ENCODE measurements at regions not wholly inside any gene's neighbourhood (a gene's known extent, or its start where the extent isn't known, plus 50 kb on each side); places are given as distances from the start of the nearest gene placed in this dataset.

DNA sequence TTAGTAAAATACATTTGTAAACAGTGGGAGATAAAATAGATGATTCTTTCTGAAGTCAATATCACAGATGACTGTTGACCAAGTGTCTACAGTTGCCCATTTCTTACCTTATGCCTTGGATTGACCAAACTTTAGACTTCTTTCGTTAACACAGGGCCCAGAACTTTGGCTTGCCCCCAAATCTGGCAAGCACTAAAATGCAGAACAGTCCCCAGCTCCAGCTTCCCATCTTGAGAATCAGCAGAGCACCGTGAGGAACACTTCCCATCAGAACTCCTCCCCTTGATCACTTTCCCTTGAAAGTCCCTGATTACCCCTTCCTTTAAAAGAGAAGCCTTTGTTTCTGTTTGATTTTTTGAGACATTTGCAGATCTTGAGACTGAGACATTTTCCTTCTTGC is 1039.9 kb downstream of the TLE1 start:
- H3K36me3 Mint-ChIP-seq (ENCODE audit: low read depth) = no peaks in the 10 kb centered on the region
- DNase-seq = no peak
- no peaks in the 10 kb centered on the region for H3K27me3 Mint-ChIP-seq
- H3K9me3 Mint-ChIP-seq = peaks cover 6% of the 10 kb centered on the region
- H3K27ac Mint-ChIP-seq = no peak overlapping the region
- H3K4me1 Mint-ChIP-seq (ENCODE audit: low read depth) = no peaks in the 10 kb centered on the region
- H3K4me3 Mint-ChIP-seq = no peak overlapping the region

DNA sequence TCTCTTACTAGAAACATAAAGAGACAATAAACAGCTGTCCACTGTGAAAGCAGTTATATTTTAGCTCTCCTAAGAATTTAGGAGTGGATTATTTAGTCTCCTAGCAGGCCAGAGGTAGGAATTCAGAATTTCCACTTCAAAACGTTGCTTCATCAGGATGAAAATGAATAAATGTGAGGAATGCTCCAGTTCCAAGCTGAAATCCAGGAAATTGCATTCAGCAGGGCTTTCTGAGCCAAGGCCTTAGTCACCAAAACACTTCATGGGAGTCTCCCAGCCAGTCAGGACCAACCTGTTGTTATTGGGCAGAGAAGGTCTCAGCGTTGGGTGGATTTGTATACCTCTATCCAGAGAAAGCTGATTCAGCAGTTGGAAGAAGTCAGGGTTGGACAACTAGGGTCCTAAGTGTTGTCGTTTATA is 1040.3 kb downstream of the TLE1 start:
- Mint-ChIP-seq H3K36me3 (ENCODE audit: low read depth) (no peaks in the 10 kb centered on the region), H3K4me3 (no peak overlapping the region), H3K27me3 (no peaks in the 10 kb centered on the region), H3K27ac (no peak overlapping the region), H3K9me3 (peaks cover 6% of the 10 kb centered on the region), H3K4me1 (ENCODE audit: low read depth) (no peaks in the 10 kb centered on the region)
- DNase-seq = no peak

DNA sequence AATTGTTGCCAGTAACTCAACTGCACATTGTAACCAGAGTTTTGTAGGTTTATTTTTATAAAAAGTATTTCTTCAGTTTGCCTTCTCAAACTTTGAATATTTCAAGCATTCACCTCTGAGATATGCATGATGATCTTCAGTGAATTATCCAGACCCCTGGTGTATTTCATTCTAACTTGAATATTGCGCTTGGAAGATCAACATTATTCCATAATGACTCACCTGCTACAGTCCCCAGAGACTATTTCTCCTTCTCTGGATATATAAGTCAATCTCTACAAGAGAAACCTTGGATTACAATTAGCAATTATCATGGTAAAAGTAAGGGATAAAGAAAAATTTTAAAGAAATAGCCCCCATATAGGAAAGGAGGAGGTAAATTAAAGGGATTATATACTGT is 1041.0 kb downstream of the TLE1 start:
- Mint-ChIP-seq H3K27ac (no peak overlapping the region), H3K27me3 (no peaks in the 10 kb centered on the region), H3K4me3 (no peak overlapping the region), H3K36me3 (ENCODE audit: low read depth) (no peaks in the 10 kb centered on the region), H3K9me3 (peaks cover 6% of the 10 kb centered on the region), H3K4me1 (ENCODE audit: low read depth) (no peaks in the 10 kb centered on the region)
- no peak for DNase-seq

DNA sequence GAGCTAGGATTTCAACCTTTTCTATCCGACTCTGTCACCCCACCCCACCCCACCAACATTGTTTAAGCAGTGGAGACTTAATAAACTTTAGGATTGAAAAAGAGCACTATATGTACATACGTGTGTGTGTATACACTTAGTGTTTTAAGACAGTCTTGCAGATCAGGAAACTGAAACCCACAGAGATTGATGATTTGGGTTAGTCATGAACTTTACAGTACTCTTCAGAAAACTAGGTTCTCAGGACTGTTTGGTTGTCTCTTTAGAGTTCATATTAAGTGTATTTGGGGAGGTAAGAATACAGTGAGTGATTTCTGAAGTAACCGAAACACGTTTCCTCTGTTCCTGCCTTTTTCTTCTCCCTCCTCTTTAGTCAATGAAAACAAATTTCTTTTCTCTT is 1043.1 kb downstream of the TLE1 start:
- no peaks in the 10 kb centered on the region for H3K36me3 Mint-ChIP-seq (ENCODE audit: low read depth)
- no peaks in the 10 kb centered on the region for H3K4me1 Mint-ChIP-seq (ENCODE audit: low read depth)
- no peak overlapping the region for H3K4me3 Mint-ChIP-seq
- no peak overlapping the region for H3K27ac Mint-ChIP-seq
- no peak for DNase-seq
- no peaks in the 10 kb centered on the region for H3K27me3 Mint-ChIP-seq
- H3K9me3 Mint-ChIP-seq = peaks cover 4% of the 10 kb centered on the region

DNA sequence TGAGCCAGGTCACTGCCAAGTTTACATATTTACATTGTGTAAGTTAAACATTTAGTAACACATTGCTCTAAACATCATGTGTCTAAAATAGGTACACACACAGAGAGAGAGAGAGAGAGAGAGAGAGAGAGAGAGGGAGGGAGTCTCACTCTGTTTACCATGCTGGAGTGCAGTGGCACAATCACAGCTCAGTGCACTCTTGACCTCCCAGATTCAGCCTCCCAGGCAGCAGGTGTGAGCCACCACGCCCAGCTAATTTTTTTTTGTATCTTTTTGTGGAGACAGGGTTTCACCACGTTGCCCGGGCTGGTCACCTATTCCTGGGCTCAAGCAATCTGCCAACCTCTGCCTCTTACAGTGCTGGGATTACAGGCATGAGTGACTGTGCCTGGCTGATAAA is 1045.3 kb downstream of the TLE1 start:
- H3K9me3 Mint-ChIP-seq = peaks cover 4% of the 10 kb centered on the region
- no peaks in the 10 kb centered on the region for H3K4me1 Mint-ChIP-seq (ENCODE audit: low read depth)
- no peaks in the 10 kb centered on the region for H3K36me3 Mint-ChIP-seq (ENCODE audit: low read depth)

DNA sequence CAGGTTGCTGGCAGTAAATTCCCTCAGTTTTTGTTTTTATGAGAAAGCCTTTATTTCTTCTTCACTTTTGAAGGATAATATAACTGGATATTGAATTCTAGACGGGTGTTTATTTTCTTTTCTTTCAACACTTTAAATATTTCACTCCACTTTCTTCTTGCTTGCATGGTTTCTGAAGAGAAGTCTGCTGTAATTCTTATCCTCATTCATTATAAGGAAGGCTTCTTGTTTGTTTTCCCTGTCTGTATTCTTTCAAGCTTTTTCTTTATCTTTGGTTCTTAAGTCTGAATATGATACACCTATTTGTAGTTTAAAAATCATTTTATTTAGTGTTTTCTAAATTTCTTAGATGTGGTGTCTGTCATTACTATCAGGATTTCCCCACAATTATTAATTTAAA is 1054.3 kb downstream of the TLE1 start:
- Mint-ChIP-seq H3K9me3 (peaks cover 8% of the 10 kb centered on the region), H3K4me3 (no peak overlapping the region), H3K36me3 (ENCODE audit: low read depth) (no peaks in the 10 kb centered on the region), H3K27ac (no peak overlapping the region), H3K4me1 (ENCODE audit: low read depth) (no peaks in the 10 kb centered on the region), H3K27me3 (no peaks in the 10 kb centered on the region)
- no peak for DNase-seq

More for the DNA sequence above, 1045.3 kb downstream of the TLE1 start:
- no peak overlapping the region for H3K27ac Mint-ChIP-seq
- H3K27me3 Mint-ChIP-seq = no peaks in the 10 kb centered on the region
- H3K4me3 Mint-ChIP-seq = no peak overlapping the region
- DNase-seq = no peak

DNA sequence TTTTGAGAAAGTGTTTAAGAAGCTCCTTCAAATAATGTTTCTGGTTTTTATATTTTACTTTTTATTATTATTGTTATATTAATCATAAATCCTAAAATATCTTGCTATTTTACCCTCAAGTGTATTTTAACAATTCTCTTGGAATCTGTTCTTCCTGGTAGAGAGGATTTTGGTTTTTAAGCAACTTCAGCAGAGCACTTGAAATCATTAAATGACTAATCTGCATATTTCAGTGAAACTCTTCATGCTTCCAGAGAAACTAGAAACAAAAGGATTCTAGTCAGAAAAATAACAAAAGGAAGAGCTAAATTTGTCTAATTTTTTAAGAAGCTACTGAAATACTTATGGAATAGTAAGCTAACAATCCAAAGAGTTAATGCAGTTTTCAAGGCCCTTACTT is 1057.3 kb downstream of the TLE1 start:
- Mint-ChIP-seq H3K27me3 (no peaks in the 10 kb centered on the region), H3K4me1 (ENCODE audit: low read depth) (no peaks in the 10 kb centered on the region), H3K4me3 (no peak overlapping the region), H3K27ac (no peak overlapping the region), H3K9me3 (peaks cover 12% of the 10 kb centered on the region), H3K36me3 (ENCODE audit: low read depth) (no peaks in the 10 kb centered on the region)
- DNase-seq = no peak

DNA sequence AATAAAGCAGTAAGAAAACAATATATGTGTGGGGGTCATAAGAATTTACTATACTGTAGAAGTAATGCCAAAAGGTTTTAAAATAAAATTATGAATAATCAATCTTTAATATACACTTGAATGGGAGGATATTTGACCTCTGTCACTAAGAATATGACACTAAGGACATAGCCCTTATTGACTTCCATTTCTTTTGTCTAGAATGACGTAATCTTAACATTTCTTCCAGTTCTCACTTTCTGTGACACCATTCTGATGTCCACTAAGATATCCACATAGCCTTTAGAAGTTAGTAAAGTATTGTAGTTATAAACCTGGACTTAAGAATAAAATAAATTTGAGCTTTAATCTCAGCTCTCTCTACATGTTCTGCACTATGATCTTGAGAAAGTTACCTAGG is 1050.7 kb downstream of the TLE4 start:
- Mint-ChIP-seq H3K9me3 (peaks cover 8% of the 10 kb centered on the region), H3K4me1 (ENCODE audit: low read depth) (no peaks in the 10 kb centered on the region), H3K4me3 (no peak overlapping the region), H3K36me3 (ENCODE audit: low read depth) (no peaks in the 10 kb centered on the region), H3K27me3 (no peaks in the 10 kb centered on the region), H3K27ac (no peak overlapping the region)
- DNase-seq = no peak

DNA sequence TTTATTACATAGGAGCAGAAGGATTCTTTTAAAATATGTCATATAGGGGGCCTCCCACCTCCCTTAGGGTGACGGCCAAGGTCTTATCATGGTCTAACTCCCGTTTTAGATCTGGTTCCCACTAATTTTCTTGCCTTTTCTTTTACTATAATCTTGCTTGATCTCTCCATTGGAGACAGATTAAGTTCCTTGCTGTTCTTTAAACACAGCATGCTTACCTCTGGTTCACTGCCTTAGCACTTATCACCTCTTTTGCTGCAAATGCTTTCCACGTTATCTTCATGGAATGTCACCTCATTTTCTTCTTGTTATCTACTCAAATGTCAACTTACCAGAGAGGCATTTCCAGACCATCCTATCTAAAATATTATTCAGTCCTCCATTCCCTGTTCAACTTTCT is 1047.6 kb downstream of the TLE4 start:
- H3K9me3 Mint-ChIP-seq = peaks cover 8% of the 10 kb centered on the region
- no peak overlapping the region for H3K4me3 Mint-ChIP-seq
- no peak overlapping the region for H3K27ac Mint-ChIP-seq

DNA sequence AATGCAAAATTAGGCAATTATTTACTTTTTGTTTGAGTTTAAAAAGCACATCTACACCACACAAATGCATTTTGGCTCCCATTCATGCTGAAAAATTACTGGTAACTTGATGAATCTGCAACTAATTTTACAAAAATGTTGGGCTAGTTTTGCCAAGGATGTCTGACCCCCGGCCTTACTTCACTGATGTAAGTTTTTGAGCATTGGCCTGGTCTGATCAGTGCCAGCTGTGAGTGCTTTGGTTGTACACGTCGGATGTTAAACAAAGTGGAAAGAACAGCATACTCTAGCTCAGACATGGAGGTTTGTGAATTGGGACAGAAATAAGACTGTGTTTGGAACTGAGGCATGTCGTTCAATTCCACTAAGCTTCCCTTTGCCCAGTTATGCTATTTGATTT is 1044.2 kb downstream of the TLE4 start:
- no peaks in the 10 kb centered on the region for H3K4me1 Mint-ChIP-seq (ENCODE audit: low read depth)
- no peak for DNase-seq
- H3K36me3 Mint-ChIP-seq (ENCODE audit: low read depth) = no peaks in the 10 kb centered on the region
- no peaks in the 10 kb centered on the region for H3K27me3 Mint-ChIP-seq
- H3K27ac Mint-ChIP-seq = no peak overlapping the region
- no peak overlapping the region for H3K4me3 Mint-ChIP-seq
- H3K9me3 Mint-ChIP-seq = peaks cover 4% of the 10 kb centered on the region

More for the DNA sequence above, 1047.6 kb downstream of the TLE4 start:
- Mint-ChIP-seq H3K4me1 (ENCODE audit: low read depth) (no peaks in the 10 kb centered on the region), H3K36me3 (ENCODE audit: low read depth) (no peaks in the 10 kb centered on the region), H3K27me3 (no peaks in the 10 kb centered on the region)
- no peak for DNase-seq

DNA sequence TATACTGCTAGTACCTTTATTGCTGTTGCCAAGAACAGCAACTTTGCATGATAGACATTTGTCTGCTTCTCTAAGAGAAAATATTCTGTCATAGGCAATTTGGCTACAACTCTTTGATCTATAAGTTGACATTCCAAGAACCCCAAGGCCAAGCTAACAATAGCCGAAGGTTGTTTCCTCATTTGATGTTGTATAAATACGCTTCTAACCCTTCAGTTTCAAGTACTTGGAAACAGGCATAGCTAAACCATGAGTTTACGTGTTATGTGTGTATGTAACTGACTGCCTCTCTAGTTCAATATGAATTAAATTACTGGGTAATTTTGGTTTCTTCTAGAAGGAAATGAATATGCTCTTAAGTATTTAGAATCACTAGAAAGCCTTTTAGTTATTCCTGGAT is 1034.0 kb downstream of the TLE4 start:
- Mint-ChIP-seq H3K36me3 (ENCODE audit: low read depth) (no peaks in the 10 kb centered on the region), H3K9me3 (no peaks in the 10 kb centered on the region), H3K27me3 (no peaks in the 10 kb centered on the region), H3K27ac (no peak overlapping the region), H3K4me1 (ENCODE audit: low read depth) (no peaks in the 10 kb centered on the region), H3K4me3 (no peak overlapping the region)
- no peak for DNase-seq

DNA sequence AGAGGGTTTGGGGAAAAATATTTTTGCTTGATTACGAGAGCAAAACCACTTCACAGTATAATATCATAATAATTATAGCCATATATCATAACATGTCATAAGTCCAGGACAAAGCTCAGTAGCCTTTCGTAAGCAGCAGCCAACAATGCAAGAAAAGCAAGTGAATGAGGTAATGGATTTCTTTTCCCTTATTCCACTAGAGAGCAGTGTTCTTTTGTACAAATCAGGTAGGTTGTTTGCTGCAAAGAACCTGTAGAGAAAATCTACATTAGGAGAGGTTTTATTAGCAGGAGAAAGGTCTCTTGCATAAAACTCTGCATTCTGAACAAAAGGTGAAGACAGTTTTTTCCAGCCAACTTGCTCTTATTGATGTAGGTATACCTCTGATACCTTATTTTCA is 1033.4 kb downstream of the TLE4 start:
- Mint-ChIP-seq H3K4me1 (ENCODE audit: low read depth) (no peaks in the 10 kb centered on the region), H3K9me3 (no peaks in the 10 kb centered on the region), H3K27me3 (no peaks in the 10 kb centered on the region), H3K27ac (no peak overlapping the region), H3K36me3 (ENCODE audit: low read depth) (no peaks in the 10 kb centered on the region), H3K4me3 (no peak overlapping the region)
- no peak for DNase-seq

DNA sequence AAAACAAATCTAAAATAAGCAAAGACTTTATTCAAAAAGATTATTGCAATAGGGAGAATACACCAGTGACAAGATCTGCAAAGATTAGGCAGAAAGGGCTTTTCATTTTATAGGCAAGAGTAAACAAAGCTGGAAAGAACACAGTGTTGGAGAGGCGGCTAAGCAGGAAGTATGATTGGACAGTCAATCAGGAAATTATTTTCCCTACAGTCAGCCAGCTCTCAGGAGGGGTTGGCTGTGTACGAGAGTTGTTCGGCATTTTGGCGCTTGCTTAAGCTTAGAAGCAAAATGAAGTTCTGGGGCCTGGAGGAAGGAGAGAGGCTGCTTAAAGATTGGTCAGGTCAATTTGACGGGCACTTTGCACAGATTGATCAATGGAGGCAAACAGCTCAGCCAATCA is 1030.5 kb downstream of the TLE4 start:
- Mint-ChIP-seq H3K27ac (no peak overlapping the region), H3K36me3 (ENCODE audit: low read depth) (no peaks in the 10 kb centered on the region), H3K4me1 (ENCODE audit: low read depth) (no peaks in the 10 kb centered on the region), H3K4me3 (no peak overlapping the region), H3K27me3 (no peaks in the 10 kb centered on the region), H3K9me3 (peaks cover 3% of the 10 kb centered on the region)
- DNase-seq = no peak

DNA sequence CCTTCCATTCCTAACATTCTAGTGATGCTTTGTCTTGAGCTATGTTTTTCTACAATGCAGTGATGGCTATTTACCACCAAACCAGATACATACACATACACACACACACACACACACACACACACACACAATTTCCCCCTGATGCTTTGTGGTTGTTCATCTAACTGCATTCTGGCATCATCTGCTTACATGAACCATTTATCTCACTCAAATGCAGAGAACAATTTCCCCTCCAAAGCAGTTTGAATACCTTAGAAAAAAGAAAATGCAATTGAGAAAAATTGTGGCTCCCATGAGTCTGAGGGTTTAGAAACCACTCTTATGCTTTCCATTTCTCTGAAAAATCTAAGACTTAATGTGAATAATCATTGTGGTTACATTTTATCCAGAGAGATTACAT is 1024.8 kb downstream of the TLE4 start:
- Mint-ChIP-seq H3K27me3 (no peaks in the 10 kb centered on the region), H3K9me3 (peaks cover 3% of the 10 kb centered on the region), H3K27ac (no peak overlapping the region), H3K4me1 (ENCODE audit: low read depth) (no peaks in the 10 kb centered on the region), H3K4me3 (no peak overlapping the region), H3K36me3 (ENCODE audit: low read depth) (no peaks in the 10 kb centered on the region)
- DNase-seq = no peak

DNA sequence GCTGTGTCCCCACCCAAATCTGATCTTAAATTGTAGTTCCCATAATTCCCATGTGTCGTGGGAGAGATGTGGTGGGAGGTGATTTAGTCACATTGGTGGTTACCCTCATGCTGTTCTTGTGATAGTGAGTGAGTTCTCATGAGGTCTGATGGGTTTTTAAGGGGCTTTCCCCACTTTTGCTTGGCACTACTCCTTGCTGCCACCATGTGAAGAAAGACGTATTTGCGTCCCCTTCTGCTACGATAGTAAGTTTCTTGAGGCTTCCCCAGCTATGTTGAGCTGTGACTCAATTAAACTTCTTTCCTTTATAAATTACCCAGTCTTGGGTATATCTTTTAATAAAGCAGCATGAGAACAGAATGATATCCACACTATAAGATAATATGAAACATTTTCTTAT is 1023.4 kb downstream of the TLE4 start:
- no peak for DNase-seq
- no peaks in the 10 kb centered on the region for H3K36me3 Mint-ChIP-seq (ENCODE audit: low read depth)
- no peaks in the 10 kb centered on the region for H3K4me1 Mint-ChIP-seq (ENCODE audit: low read depth)
- H3K27ac Mint-ChIP-seq = no peak overlapping the region
- H3K9me3 Mint-ChIP-seq = peaks cover 3% of the 10 kb centered on the region
- no peaks in the 10 kb centered on the region for H3K27me3 Mint-ChIP-seq
- no peak overlapping the region for H3K4me3 Mint-ChIP-seq

DNA sequence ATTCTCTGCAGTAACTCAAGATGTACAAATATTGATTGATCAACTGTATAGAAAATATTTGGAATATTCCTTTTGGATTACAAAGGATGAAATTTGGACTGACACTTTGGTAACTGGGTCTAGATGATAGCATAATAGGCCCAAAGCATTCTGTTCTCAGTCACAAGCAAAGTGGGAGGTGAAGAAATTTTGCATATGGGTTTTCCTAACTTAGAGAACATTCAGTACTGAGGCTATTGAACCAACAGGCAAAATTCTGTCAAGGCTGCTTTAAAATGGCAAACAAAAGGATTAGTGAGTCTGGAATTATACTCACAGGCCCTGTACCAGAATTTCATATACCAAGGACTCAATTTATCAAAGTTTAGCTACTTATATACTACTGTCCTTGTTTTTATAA is 1020.6 kb downstream of the TLE4 start:
- Mint-ChIP-seq H3K36me3 (ENCODE audit: low read depth) (no peaks in the 10 kb centered on the region), H3K4me3 (no peak overlapping the region), H3K4me1 (ENCODE audit: low read depth) (no peaks in the 10 kb centered on the region), H3K27me3 (no peaks in the 10 kb centered on the region), H3K9me3 (no peaks in the 10 kb centered on the region), H3K27ac (no peak overlapping the region)
- DNase-seq = no peak
